ENCODE measurements at regions not wholly inside any gene's neighbourhood (a gene's known extent, or its start where the extent isn't known, plus 50 kb on each side); places are given as distances from the start of the nearest gene placed in this dataset.

DNA sequence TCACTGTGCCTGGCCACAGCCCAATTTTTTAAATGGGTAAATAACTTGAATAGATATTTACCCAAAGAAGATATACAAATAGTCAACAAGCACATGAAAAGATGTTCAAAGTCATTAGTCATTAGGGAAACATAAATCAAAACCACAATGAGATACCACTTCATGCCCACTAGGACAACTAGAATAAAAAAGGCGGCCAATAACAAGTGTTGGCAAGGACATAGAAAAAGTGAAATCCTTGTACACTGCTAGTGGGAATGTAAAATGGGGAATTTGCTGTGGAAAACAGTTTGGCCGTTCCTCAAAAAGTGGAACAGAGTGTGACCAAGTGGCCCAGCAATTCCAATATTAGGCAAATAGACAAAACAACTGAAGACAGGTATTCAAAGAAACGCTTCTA is 270.1 kb downstream of the TFCP2L1 start:
- DNase-seq (ENCODE audit: extremely low spot score) = no peak
- CTCF ChIA-PET = no interaction called here
- POLR2A ChIA-PET = no interaction called here
- TF ChIP-seq PKNOX1 (IDR thresholded peaks at IDR 0.05) = no peak
- no peak for TF ChIP-seq BHLHE40 (IDR thresholded peaks at IDR 0.05; ENCODE audit: borderline replicate concordance)
- TF ChIP-seq ELF4 (IDR thresholded peaks at IDR 0.05) = no peak
- no peak for TF ChIP-seq HDGF (IDR thresholded peaks at IDR 0.05; ENCODE audit: borderline replicate concordance)
- TF ChIP-seq SP1 (IDR thresholded peaks at IDR 0.05) = no peak
- TF ChIP-seq FOXA1 (IDR thresholded peaks at IDR 0.05) = no peak
- no peak for TF ChIP-seq CTBP1 (IDR thresholded peaks at IDR 0.05; ENCODE audit: borderline replicate concordance)
- no peak for TF ChIP-seq FOXK2 (IDR thresholded peaks at IDR 0.05)
- TF ChIP-seq ARNT (IDR thresholded peaks at IDR 0.05) = no peak
- TF ChIP-seq TARDBP (IDR thresholded peaks at IDR 0.05) = no peak

DNA sequence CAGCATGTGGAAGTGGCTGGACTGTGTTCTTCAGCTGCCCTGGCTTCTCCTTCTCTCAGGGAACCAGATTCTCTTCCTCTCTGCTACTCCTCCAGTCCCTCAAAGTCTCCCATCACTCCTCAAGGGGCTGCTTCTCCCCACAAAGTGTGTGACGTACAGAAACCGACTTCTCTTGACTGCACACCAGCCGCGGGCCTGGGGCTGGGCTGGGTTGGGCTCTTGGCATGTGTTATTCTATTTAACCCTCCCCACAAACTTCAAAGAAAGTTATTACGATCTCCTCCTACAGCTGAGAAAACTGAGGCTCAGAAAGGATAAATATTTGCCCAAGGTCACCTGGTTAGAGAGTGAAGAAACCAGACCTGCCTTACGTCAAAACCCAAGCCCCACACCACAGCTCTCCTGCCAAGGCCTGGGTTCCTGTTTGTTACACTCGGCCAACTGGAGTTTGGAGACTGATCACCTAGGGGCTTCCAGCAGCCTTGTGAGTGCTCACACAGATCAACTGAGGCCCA is 269.0 kb downstream of the TFCP2L1 start:
- CTCF ChIA-PET = no interaction called here
- no peak for DNase-seq (ENCODE audit: extremely low spot score)
- TF ChIP-seq NFRKB (IDR thresholded peaks at IDR 0.05) = no peak
- no peak for TF ChIP-seq ARNT (IDR thresholded peaks at IDR 0.05)
- TF ChIP-seq FOXK2 (IDR thresholded peaks at IDR 0.05) = no peak
- TF ChIP-seq L3MBTL2 (conservative IDR thresholded peaks at IDR 0.05) = no peak
- TF ChIP-seq LEF1 (IDR thresholded peaks at IDR 0.05; ENCODE audit: borderline replicate concordance) = no peak
- no peak for TF ChIP-seq PKNOX1 (IDR thresholded peaks at IDR 0.05)
- TF ChIP-seq CTBP1 (IDR thresholded peaks at IDR 0.05; ENCODE audit: borderline replicate concordance) = no peak
- TF ChIP-seq ELF4 (IDR thresholded peaks at IDR 0.05) = no peak
- no peak for TF ChIP-seq TARDBP (IDR thresholded peaks at IDR 0.05)
- TF ChIP-seq FOXM1 (IDR thresholded peaks at IDR 0.05; ENCODE audit: borderline replicate concordance) = no peak
- no peak for TF ChIP-seq FOXA1 (IDR thresholded peaks at IDR 0.05)
- no peak for TF ChIP-seq ZNF384 (IDR thresholded peaks at IDR 0.05)
- no peak for TF ChIP-seq BHLHE40 (IDR thresholded peaks at IDR 0.05; ENCODE audit: borderline replicate concordance)
- TF ChIP-seq SP1 (IDR thresholded peaks at IDR 0.05) = no peak
- no peak for TF ChIP-seq SUZ12 (IDR thresholded peaks at IDR 0.05)
- TF ChIP-seq HDGF (IDR thresholded peaks at IDR 0.05; ENCODE audit: borderline replicate concordance) = no peak
- POLR2A ChIA-PET = no interaction called here

GRCh38 chr2:121017396-121017795 is 267.6 kb downstream of the TFCP2L1 start:
- DNase-seq (ENCODE audit: extremely low spot score) = no peak
- POLR2A ChIA-PET = no interaction called here
- TF ChIP-seq CTBP1 (IDR thresholded peaks at IDR 0.05; ENCODE audit: borderline replicate concordance) (no peak), L3MBTL2 (conservative IDR thresholded peaks at IDR 0.05) (no peak), PKNOX1 (IDR thresholded peaks at IDR 0.05) (no peak), BHLHE40 (IDR thresholded peaks at IDR 0.05; ENCODE audit: borderline replicate concordance) (no peak), ARNT (IDR thresholded peaks at IDR 0.05) (no peak), FOXA1 (IDR thresholded peaks at IDR 0.05) (no peak), FOXK2 (IDR thresholded peaks at IDR 0.05) (no peak), TARDBP (IDR thresholded peaks at IDR 0.05) (no peak)
- CTCF ChIA-PET = no interaction called here

DNA sequence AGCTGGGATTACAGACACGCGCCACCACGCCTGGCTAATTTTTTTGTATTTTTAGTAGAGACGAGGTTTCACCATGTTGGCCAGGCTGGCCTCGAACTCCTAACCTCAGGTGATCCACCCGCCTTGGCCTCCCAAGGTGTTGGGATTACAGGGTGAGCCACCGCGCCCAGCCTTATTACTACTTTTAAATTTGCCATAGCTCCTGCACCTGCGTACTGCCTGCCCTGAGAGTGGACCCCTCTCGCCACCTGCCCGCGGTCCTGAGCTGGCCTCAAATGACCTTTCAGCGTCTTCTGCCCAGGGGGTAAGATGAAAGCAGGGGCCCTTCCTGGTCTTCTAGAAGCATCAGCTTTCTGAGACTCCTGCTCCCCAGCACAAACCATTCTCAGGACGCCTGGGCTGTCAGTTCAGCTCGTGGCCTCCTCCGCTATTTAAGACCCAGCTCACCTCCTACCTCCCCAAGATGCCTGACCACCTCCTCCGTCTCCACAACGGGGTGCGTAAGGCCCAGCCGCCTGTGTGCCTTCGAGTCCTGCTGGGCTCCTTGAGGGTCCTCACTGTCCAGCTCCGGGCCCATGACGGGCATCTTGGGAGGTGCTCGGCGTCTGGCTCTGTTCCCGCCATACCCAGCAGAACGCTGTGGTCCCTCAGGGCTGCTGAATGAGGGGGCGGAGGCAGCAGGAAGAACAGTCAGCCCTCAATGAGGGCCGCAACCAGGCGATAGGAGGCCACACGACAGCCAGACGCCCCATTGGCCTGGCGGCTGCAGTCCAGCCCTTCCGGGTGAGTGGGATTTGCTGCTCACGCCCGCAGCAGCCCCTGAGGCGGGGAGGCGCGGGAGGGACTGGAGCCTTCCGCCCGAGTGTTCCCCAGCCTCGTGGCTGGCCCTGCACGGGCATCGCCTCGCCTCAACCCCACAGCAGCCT is 266.6 kb downstream of the TFCP2L1 start:
- POLR2A ChIA-PET = no interaction called here
- DNase-seq (ENCODE audit: extremely low spot score) = no peak

GRCh38 chr2:121019071-121019470 is 265.9 kb downstream of the TFCP2L1 start:
- DNase-seq (ENCODE audit: extremely low spot score) = no peak
- TF ChIP-seq SUZ12 (IDR thresholded peaks at IDR 0.05) = no peak
- TF ChIP-seq L3MBTL2 (conservative IDR thresholded peaks at IDR 0.05) = no peak
- no peak for TF ChIP-seq TARDBP (IDR thresholded peaks at IDR 0.05)
- TF ChIP-seq FOXM1 (IDR thresholded peaks at IDR 0.05; ENCODE audit: borderline replicate concordance) = no peak
- TF ChIP-seq SP1 (IDR thresholded peaks at IDR 0.05) = no peak
- no peak for TF ChIP-seq ELF4 (IDR thresholded peaks at IDR 0.05)
- TF ChIP-seq BHLHE40 (IDR thresholded peaks at IDR 0.05; ENCODE audit: borderline replicate concordance) = no peak
- TF ChIP-seq HDGF (IDR thresholded peaks at IDR 0.05; ENCODE audit: borderline replicate concordance) = no peak
- no peak for TF ChIP-seq CTBP1 (IDR thresholded peaks at IDR 0.05; ENCODE audit: borderline replicate concordance)
- TF ChIP-seq NFRKB (IDR thresholded peaks at IDR 0.05) = no peak
- TF ChIP-seq LEF1 (IDR thresholded peaks at IDR 0.05; ENCODE audit: borderline replicate concordance) = no peak
- no peak for TF ChIP-seq FOXK2 (IDR thresholded peaks at IDR 0.05)
- TF ChIP-seq ARNT (IDR thresholded peaks at IDR 0.05) = no peak
- no peak for TF ChIP-seq FOXA1 (IDR thresholded peaks at IDR 0.05)
- CTCF ChIA-PET = no interaction called here
- POLR2A ChIA-PET = no interaction called here

More for the DNA sequence above, 266.6 kb downstream of the TFCP2L1 start:
- no peak for TF ChIP-seq TARDBP (IDR thresholded peaks at IDR 0.05)
- TF ChIP-seq FOXA1 (IDR thresholded peaks at IDR 0.05) = no peak
- TF ChIP-seq NFRKB (IDR thresholded peaks at IDR 0.05) = no peak
- CTCF ChIA-PET = interaction anchor here (0.6 kb wide), 1 partner anchor 53 kb away, joined by 3 read pairs; no protein-coding TSS in a partner anchor

GRCh38 chr2:121019756-121020155 is 265.2 kb downstream of the TFCP2L1 start:
- TF ChIP-seq FOXK2 (IDR thresholded peaks at IDR 0.05) (no peak), FOXM1 (IDR thresholded peaks at IDR 0.05; ENCODE audit: borderline replicate concordance) (no peak), ARNT (IDR thresholded peaks at IDR 0.05) (no peak)
- POLR2A ChIA-PET = no interaction called here
- no peak for DNase-seq (ENCODE audit: extremely low spot score)
- CTCF ChIA-PET = no interaction called here
